ENCODE measurements at regions not wholly inside any gene's neighbourhood (a gene's known extent, or its start where the extent isn't known, plus 50 kb on each side); places are given as distances from the start of the nearest gene placed in this dataset.

- Histone ChIP-seq H3K27me3 (no peaks in the 10 kb centered on the region), H3K9me3 (no peaks in the 10 kb centered on the region), H3K4me1 (peaks cover 20% of the 10 kb centered on the region), H3K4me3 (ENCODE audit: low read depth, low read length) (no peak overlapping the region), H3K36me3 (no peaks in the 10 kb centered on the region)
- no peak for DNase-seq
- no peak for TF ChIP-seq CTCF (IDR thresholded peaks at IDR 0.05; ENCODE audit: low read depth, low read length)
Observed at GRCh38 chr9:92187989-92188714, 72.9 kb upstream of the SPTLC1 start.

DNA sequence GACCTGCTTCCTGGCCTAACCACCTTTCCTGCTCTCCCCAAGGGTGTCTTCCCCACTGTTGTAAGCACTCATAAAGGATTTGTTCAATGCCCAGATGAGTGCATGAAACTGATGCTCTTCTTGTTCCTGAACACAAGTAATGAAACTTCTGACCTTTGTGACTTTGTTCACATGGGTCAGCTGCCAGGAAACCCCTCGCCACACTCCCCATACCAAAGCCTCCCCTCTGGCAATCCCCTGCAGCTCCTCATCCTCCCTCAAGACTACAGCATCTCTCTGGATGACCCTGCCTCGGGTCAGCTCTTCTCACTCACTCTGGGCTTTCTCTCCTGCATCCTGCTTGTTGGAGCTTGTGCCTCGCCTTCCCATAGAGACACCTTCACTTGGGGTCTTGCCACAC is 72.2 kb upstream of the SPTLC1 start:
- Histone ChIP-seq H3K9me3 (no peaks in the 10 kb centered on the region), H3K27me3 (no peaks in the 10 kb centered on the region), H3K4me3 (ENCODE audit: low read depth, low read length) (no peak overlapping the region), H3K4me1 (peaks cover 12% of the 10 kb centered on the region), H3K36me3 (no peaks in the 10 kb centered on the region)
- no peak for TF ChIP-seq CTCF (IDR thresholded peaks at IDR 0.05; ENCODE audit: low read depth, low read length)
- no peak for DNase-seq

- Histone ChIP-seq H3K9me3 (no peaks in the 10 kb centered on the region), H3K36me3 (no peaks in the 10 kb centered on the region), H3K27me3 (no peaks in the 10 kb centered on the region), H3K4me1 (peaks cover 9% of the 10 kb centered on the region), H3K4me3 (ENCODE audit: low read depth, low read length) (no peak overlapping the region)
- DNase-seq = no peak
- TF ChIP-seq CTCF (IDR thresholded peaks at IDR 0.05; ENCODE audit: low read depth, low read length) = no peak
Observed at GRCh38 chr9:92186631-92187030, 71.4 kb upstream of the SPTLC1 start.

DNA sequence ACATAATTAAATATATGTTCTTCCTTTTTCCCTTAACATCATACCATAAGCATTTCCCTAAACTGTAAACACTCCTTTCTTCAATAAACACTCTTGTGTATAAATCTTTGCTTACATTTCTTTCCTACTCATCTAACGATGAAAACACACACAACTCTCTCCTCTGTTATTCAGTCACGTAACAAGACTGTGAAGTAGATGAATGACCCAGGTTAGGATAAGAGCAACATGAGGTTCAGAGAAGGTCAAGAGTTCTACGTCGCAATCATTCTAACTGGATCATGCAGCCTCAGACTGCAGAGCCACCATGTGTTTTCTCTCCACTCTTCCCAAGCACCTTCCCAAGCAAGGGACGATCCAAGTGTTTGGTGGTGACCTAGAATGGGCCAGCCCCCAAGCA is 70.5 kb upstream of the SPTLC1 start:
- no peak for TF ChIP-seq CTCF (IDR thresholded peaks at IDR 0.05; ENCODE audit: low read depth, low read length)
- Histone ChIP-seq H3K4me3 (ENCODE audit: low read depth, low read length) (no peak overlapping the region), H3K9me3 (no peaks in the 10 kb centered on the region), H3K4me1 (peaks cover 3% of the 10 kb centered on the region; the same call in 1 of the 2 replicates), H3K27me3 (no peaks in the 10 kb centered on the region), H3K36me3 (no peaks in the 10 kb centered on the region)
- no peak for DNase-seq

GRCh38 chr9:92185096-92185495 is 69.9 kb upstream of the SPTLC1 start:
- Histone ChIP-seq H3K27me3 (no peaks in the 10 kb centered on the region), H3K4me1 (peaks cover under 1% of the 10 kb centered on the region; the same call in 1 of the 2 replicates), H3K4me3 (ENCODE audit: low read depth, low read length) (no peak overlapping the region), H3K9me3 (no peaks in the 10 kb centered on the region), H3K36me3 (no peaks in the 10 kb centered on the region)
- DNase-seq = no peak
- TF ChIP-seq CTCF (IDR thresholded peaks at IDR 0.05; ENCODE audit: low read depth, low read length) = no peak

- Histone ChIP-seq H3K4me1 (no peaks in the 10 kb centered on the region), H3K4me3 (ENCODE audit: low read depth, low read length) (no peak overlapping the region), H3K9me3 (no peaks in the 10 kb centered on the region), H3K27me3 (no peaks in the 10 kb centered on the region), H3K36me3 (no peaks in the 10 kb centered on the region)
- no peak for TF ChIP-seq CTCF (IDR thresholded peaks at IDR 0.05; ENCODE audit: low read depth, low read length)
- DNase-seq = no peak
Observed at GRCh38 chr9:92184041-92184564, 68.9 kb upstream of the SPTLC1 start.
